GM19239 (cell line): ENCODE measurements at regions not wholly inside any gene's neighbourhood (a gene's known extent, or its start where the extent isn't known, plus 50 kb on each side); places are given as distances from the start of the nearest gene placed in this dataset.
"Not testable (repeated sequence)": the region's sequence is repeated elsewhere in the genome, so short reads cannot be mapped to it uniquely, and the experiment has no call there.

ENCODE experiments used
- DNase-seq: peaks from one replicate; pipeline ENCODE4 v3.0.0; 2011; ENCODE audit warnings: low spot score; ENCODE audit not compliant: insufficient read length
- FAIRE-seq: peaks from 2 replicates; lab custom pipeline; 2011; peaks lifted over from hg19 to GRCh38; lab: Jason Lieb, UNC

- no peak for FAIRE-seq
These were observed 337.5 kb downstream of the SOX9 start for GRCh38 chr17:72458301-72458700.

GRCh38 chr17:72460711-72461110, 339.9 kb downstream of the SOX9 start:
- DNase-seq: no peak
- FAIRE-seq: no peak

More at GRCh38 chr17:72458301-72458700, 337.5 kb downstream of the SOX9 start:
- DNase-seq: no peak

- FAIRE-seq: no peak
- no peak for DNase-seq
These were observed 340.9 kb downstream of the SOX9 start for GRCh38 chr17:72461757-72462156.

- FAIRE-seq (no peak), DNase-seq (no peak)
These were observed 341.6 kb downstream of the SOX9 start for GRCh38 chr17:72462407-72462806.

GRCh38 chr17:72462814-72463213, 342.0 kb downstream of the SOX9 start:
- DNase-seq (no peak), FAIRE-seq (no peak)

GRCh38 chr17:72463287-72464102, 342.7 kb downstream of the SOX9 start:
- DNase-seq (peak; percentile 13), FAIRE-seq (no peak)

- FAIRE-seq, DNase-seq: not testable (repeated sequence)
These were observed 343.4 kb downstream of the SOX9 start for GRCh38 chr17:72464221-72464620.

- FAIRE-seq: peak; percentile 72
These were observed 344.6 kb downstream of the SOX9 start for GRCh38 chr17:72465191-72466024.

GRCh38 chr17:72466199-72466598, 345.4 kb downstream of the SOX9 start:
- DNase-seq: peak; percentile 20
- peak; percentile 76 for FAIRE-seq

More at GRCh38 chr17:72465191-72466024, 344.6 kb downstream of the SOX9 start:
- DNase-seq: no peak

- DNase-seq (no peak), FAIRE-seq (no peak)
These were observed 345.8 kb downstream of the SOX9 start for GRCh38 chr17:72466606-72467005.

GRCh38 chr17:72467841-72468653, 347.2 kb downstream of the SOX9 start:
- DNase-seq (no peak), FAIRE-seq (no peak)

GRCh38 chr17:72468841-72469240, 348.0 kb downstream of the SOX9 start:
- no peak for FAIRE-seq
- no peak for DNase-seq

- no peak for FAIRE-seq
- no peak for DNase-seq
These were observed 349.4 kb downstream of the SOX9 start for GRCh38 chr17:72470121-72470705.

GRCh38 chr17:72470734-72471133, 349.9 kb downstream of the SOX9 start:
- no peak for FAIRE-seq
- no peak for DNase-seq

- DNase-seq (no peak), FAIRE-seq (no peak)
These were observed 350.5 kb downstream of the SOX9 start for GRCh38 chr17:72471296-72471695.

GRCh38 chr17:72472106-72472505, 351.3 kb downstream of the SOX9 start:
- no peak for FAIRE-seq
- no peak for DNase-seq

- FAIRE-seq, DNase-seq: not testable (repeated sequence)
These were observed 352.1 kb downstream of the SOX9 start for GRCh38 chr17:72472853-72473390.

GRCh38 chr17:72474243-72474642, 353.4 kb downstream of the SOX9 start:
- DNase-seq (no peak), FAIRE-seq (no peak)

GRCh38 chr17:72474719-72475477, 354.1 kb downstream of the SOX9 start:
- DNase-seq: no peak

More at GRCh38 chr17:72474719-72475477, 354.1 kb downstream of the SOX9 start:
- no peak for FAIRE-seq
